Right cardiac atrium (tissue), 5 donors: ENCODE measurements at regions not wholly inside any gene's neighbourhood (a gene's known extent, or its start where the extent isn't known, plus 50 kb on each side); places are given as distances from the start of the nearest gene placed in this dataset.
A peak's percentile ranks its signal among the peaks of the same experiment; 100 is the strongest.

Experiments
- ATAC-seq, 2 donors: fragments of 200-7000 bp; cut with Tn5 transposase; one replicate each; pipeline versions ENCODE4 v1.8.0 to v1.9.1; 2020; ENCODE audit warnings: moderate library complexity in 2 of 2, mild to moderate bottlenecking in 1 of 2
- DNase-seq, 3 donors: peaks; one replicate each; pipeline ENCODE4 v3.0.0-alpha.2; 2020
- H3K27ac ChIP-seq: one replicate; pipeline ENCODE4 v1.5.1; 2013; ENCODE audit warnings: mild to moderate bottlenecking, low read length, control low read depth, moderate library complexity
- H3K27me3 ChIP-seq: one replicate; pipeline ENCODE4 v1.6.1; 2013; ENCODE audit not compliant: control insufficient read depth, insufficient read depth
- H3K4me1 ChIP-seq: one replicate; pipeline ENCODE4 v1.6.1; 2013; ENCODE audit warnings: low read length; ENCODE audit not compliant: control insufficient read depth, insufficient read depth
- H3K4me3 ChIP-seq: one replicate; pipeline ENCODE4 v1.5.1; 2013; ENCODE audit warnings: low read length, control low read depth
- H3K9me3 ChIP-seq: one replicate; pipeline ENCODE4 v1.6.1; 2013; ENCODE audit warnings: low read length; ENCODE audit not compliant: control insufficient read depth
- WGBS: extraction: QIAGEN DNeasy Blood & Tissue Kit; methylation state at CpG from one replicate; pipeline ENCODE4 v1.1.7; 2013; 5-methylcytosine and 5-hydroxymethylcytosine counted together
- intact Hi-C, 4 donors: fragments of 100-400 bp; cut with DNase I; formaldehyde crosslinking; loops; one replicate each; pipeline versions ENCODE4 v1.11.0 to v1.14.0; 2022 to 2023
- donor health status: healthy with polysubstance abuse.
- donor health status: DM: no; HTN: yes; CAD: no.
- donor health status: DM: no; HTN: no; CAD: no.
- donor health status: DM: no; HTN: yes; CAD: no; lungs with severe emphysema.
- donor health status: DM: yes; HTN: yes; CAD: no.

DNA sequence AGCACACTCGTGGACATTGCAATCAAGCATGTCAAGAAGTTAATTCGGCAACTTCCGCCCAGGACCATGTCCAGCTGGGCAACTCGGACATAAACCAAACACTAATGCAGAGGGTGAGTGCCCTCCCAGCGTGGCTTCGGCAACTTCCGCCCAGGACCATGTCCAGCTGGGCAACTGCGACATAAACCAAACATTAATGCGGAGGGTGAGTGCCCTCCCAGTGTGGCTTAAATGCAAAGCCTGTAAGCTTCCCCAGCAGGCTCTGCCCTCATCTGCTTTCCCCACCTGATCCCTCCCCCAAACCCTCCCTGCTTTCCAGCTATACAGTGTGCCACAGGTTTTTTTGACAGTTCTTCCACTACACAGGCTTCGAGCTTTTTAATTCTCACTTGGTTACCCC, 143.4 kb downstream of the PXDC1 start:
- no peak overlapping the region for H3K27ac ChIP-seq
- H3K4me1 ChIP-seq, result no peaks in the 10 kb centered on the region
- ATAC-seq, result no peak
- no peaks in the 10 kb centered on the region for H3K27me3 ChIP-seq
- no peaks in the 10 kb centered on the region for H3K9me3 ChIP-seq
- 69% methylated on average over 10 of the region's 10 CpGs for WGBS
- no peak overlapping the region for H3K4me3 ChIP-seq
- intact Hi-C loops, result no loop called here
- DNase-seq, result no peak

DNA sequence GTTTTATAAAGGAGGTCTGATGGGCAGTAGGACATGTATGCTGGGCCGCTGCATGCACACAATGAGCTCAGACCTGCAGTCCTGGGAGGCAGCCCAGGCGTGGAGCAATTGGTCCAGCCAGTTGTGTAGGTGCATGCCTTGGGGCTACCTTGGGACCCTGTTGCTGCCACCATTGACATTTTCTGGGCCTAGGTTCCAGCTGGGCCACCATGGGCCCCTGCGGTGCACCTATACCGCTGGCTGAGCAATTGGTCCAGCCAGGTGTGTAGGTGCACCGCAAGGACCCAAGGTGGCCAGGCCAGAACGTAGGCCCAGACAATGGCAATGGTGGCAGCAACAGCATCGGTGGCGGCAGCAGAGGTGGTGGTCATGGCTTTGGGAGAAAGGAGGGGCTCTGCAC, 143.9 kb downstream of the PXDC1 start:
- no peak overlapping the region for H3K27ac ChIP-seq
- no peak for ATAC-seq
- no peak overlapping the region for H3K4me3 ChIP-seq
- 92% methylated on average over 8 of the region's 8 CpGs for WGBS
- H3K4me1 ChIP-seq, result no peaks in the 10 kb centered on the region
- no peaks in the 10 kb centered on the region for H3K9me3 ChIP-seq
- no peak for DNase-seq
- intact Hi-C loops, result no loop called here
- no peaks in the 10 kb centered on the region for H3K27me3 ChIP-seq

DNA sequence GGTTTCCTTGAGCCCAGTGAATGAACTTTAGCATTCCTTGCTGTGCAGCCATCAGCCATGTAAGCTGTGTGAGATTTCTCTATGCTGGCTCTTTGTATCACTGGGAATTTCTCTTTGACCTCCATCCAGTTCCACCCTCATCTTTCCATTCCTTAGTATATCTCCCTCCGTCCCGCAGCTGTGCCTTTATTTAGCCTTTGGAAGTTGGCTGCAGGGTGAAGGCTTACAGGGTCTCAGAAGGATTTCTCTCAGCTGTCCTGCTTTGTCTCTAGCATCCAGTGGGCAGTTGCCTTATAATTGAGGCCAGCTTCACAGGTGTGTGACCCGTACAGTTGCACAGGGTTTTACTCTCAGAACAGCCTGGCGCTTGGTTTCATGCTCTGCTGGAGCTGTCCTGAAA, 144.3 kb downstream of the PXDC1 start:
- 75% methylated on average over 4 of the region's 4 CpGs for WGBS
- DNase-seq (no peak), ATAC-seq (no peak)
- no peak overlapping the region for H3K4me3 ChIP-seq
- H3K27me3 ChIP-seq, result no peaks in the 10 kb centered on the region
- no peaks in the 10 kb centered on the region for H3K9me3 ChIP-seq
- H3K4me1 ChIP-seq, result no peaks in the 10 kb centered on the region
- no peak overlapping the region for H3K27ac ChIP-seq
- intact Hi-C loops, result no loop called here

DNA sequence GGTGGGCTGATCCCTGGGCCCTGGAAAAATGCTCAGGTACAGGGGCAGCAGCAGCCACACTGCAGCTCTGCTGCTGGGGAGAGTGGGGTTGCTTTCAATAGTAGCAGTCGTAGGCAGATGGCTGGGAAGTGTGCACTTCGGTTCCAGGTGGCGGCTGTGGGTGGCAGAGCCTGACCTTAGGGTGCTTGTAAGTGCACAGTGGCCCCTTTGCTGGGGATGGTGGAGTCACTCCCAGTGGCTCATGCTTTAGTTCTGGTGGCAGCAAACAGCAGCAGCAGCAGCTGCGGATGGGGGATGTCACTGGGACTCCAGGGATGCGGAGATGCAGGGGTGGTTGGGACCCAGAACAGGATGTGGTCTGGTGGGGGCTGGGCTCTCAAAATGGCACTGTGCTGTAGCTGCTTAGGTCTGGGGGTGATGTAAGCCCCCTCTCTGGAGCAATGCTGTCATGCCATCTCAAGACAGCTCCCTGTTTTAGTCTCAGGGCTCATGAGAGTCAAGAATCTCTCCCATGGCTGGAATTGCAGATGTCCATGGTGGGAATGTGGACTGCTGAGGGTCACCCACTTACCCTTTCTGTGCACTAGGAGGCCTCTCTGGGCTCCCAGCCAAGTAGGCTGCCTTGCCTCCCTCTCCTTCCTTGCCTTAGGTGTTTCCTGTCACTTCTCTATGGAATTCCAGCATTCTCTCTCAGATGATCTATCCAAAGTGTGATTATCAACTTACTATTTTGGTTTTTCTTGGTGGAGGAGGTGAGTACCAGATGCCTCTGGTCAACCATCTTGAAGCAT, 146.7 kb upstream of the SLC22A23 start:
- H3K4me1 ChIP-seq, result no peaks in the 10 kb centered on the region
- WGBS, result 85% methylated on average over 5 of the region's 5 CpGs
- no peak overlapping the region for H3K27ac ChIP-seq
- ATAC-seq, result no peak
- no peaks in the 10 kb centered on the region for H3K9me3 ChIP-seq
- no peaks in the 10 kb centered on the region for H3K27me3 ChIP-seq
- intact Hi-C loops, result no loop called here
- DNase-seq, result no peak
- H3K4me3 ChIP-seq, result no peak overlapping the region

DNA sequence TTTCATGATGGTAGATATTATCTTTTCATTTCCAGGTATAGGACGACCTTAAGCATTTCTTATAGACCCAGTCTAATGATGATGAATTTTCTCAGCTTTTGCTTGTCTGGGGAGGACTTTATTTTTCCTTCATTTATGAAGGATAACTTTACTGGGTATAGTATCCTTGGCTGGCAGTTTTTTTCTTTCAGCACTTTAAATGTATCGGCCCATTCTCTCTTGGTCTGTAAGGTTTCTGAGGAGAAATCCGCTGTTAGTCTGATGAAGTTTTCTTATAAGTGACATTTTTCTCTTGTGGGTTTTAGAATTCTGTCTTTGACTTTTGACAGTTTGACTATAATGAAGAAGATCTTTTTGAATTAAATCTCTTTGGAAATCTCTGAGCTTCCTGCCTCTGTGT, 144.7 kb upstream of the SLC22A23 start:
- 99% methylated on average over 3 of the region's 3 CpGs for WGBS
- no peaks in the 10 kb centered on the region for H3K27me3 ChIP-seq
- intact Hi-C loops, result no loop called here
- H3K4me3 ChIP-seq, result no peak overlapping the region
- ATAC-seq (no peak), DNase-seq (no peak)
- H3K27ac ChIP-seq, result no peak overlapping the region
- no peaks in the 10 kb centered on the region for H3K4me1 ChIP-seq
- H3K9me3 ChIP-seq, result no peaks in the 10 kb centered on the region

DNA sequence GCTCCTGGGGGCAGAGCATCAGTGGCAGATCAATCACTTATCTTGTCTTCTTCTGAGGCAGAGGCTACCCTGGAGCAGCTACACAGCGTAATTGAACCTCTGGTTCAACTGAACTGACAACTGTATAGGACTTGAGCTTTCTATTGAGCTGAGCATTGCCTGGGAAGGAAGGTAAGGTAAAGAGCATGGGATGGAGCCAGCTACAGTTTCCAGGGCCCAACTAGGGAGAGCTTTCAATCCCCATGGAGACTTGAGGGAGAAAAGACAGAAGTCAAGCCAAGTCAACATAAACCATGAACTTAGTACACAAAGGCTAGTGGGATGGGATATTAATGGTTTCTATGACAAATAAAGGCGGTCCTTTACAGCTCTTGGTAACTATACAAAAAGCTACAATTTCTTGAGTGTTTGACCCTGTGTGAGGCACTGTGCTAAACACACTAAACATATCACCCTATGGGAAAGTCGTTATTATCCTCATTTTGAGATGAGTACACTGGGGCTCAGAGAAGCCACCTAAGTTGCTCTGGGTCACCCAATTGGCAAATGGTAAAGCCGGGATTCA, 140.7 kb upstream of the SLC22A23 start:
- WGBS, result 91% methylated on average over 4 of the region's 4 CpGs
- H3K4me3 ChIP-seq, result no peak overlapping the region
- ATAC-seq (no peak), DNase-seq (no peak)
- H3K27me3 ChIP-seq, result no peaks in the 10 kb centered on the region
- intact Hi-C loops, result no loop called here
- no peaks in the 10 kb centered on the region for H3K4me1 ChIP-seq
- no peaks in the 10 kb centered on the region for H3K9me3 ChIP-seq
- H3K27ac ChIP-seq, result no peak overlapping the region

DNA sequence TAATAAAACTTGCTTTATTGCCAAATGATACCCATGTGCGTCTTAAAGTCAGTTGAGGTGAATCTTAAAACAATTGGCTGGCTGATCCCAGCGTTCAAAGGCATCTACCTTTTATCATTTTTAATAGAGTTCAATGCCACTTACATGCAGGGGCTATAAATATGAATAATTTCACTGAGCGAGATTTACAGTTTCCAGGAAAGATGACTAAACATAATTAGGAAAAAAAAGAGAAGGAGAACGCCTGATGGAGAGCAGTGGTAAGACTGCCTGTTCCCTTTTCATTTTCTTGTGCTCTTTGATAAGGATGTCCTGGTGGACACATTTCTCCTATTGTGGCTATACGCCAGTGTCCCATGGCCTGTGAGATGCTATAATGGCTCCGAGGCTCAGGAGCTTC, 139.9 kb upstream of the SLC22A23 start:
- 63% methylated on average over 6 of the region's 6 CpGs for WGBS
- intact Hi-C loops, result no loop called here
- Histone ChIP-seq H3K4me3 (no peak overlapping the region), H3K4me1 (no peaks in the 10 kb centered on the region), H3K27ac (no peak overlapping the region), H3K9me3 (no peaks in the 10 kb centered on the region), H3K27me3 (no peaks in the 10 kb centered on the region)
- no peak for DNase-seq
- no peak for ATAC-seq

DNA sequence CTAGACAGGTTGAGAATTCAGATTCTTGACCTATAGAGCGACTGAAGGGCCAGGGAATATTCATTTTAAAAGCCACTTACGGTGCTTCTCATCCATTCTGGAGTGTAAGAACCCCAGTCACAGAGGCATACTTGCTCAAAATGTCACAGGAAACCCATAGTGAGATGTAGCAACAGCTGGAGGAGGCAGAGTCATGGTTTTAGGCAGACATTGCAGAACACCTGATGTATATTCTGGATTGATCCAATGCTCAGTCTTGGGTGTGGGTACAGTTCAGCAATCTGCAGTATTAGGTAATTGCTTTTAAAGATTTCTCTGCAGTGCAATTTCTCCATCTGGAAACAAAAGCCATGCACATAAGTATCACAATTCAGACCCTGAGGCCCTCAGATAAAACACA, 137.4 kb upstream of the SLC22A23 start:
- no peak overlapping the region for H3K4me3 ChIP-seq
- H3K27ac ChIP-seq, result no peak overlapping the region
- H3K9me3 ChIP-seq, result no peaks in the 10 kb centered on the region
- intact Hi-C loops, result no loop called here
- no peak for ATAC-seq
- no peak for DNase-seq
- H3K4me1 ChIP-seq, result no peaks in the 10 kb centered on the region
- no peaks in the 10 kb centered on the region for H3K27me3 ChIP-seq
- WGBS, result 90% methylated on average over 2 of the region's 2 CpGs

DNA sequence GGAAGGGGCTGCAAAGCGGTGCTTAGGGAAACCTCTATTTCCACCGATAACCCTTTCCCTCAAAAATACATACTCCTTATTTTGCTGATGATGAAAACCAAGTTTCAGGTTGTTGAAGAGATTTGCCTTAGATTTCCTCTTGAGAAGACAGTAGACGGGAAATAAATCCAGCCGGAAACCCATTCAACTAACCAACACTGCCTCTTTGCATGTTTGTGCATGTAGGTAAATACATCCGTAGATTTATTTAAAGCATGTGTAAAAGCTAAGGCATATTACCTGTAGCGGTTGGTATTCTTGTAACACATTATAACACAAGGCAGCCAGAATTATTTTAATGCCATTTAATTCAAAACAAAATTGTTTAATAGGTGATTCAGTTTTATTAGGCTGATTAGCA, 136.3 kb upstream of the SLC22A23 start:
- Histone ChIP-seq H3K4me3 (no peak overlapping the region), H3K9me3 (no peaks in the 10 kb centered on the region), H3K27me3 (no peaks in the 10 kb centered on the region), H3K27ac (no peak overlapping the region), H3K4me1 (no peaks in the 10 kb centered on the region)
- ATAC-seq, result no peak
- intact Hi-C loops, result no loop called here
- WGBS, result 95% methylated on average over 6 of the region's 6 CpGs
- no peak for DNase-seq

DNA sequence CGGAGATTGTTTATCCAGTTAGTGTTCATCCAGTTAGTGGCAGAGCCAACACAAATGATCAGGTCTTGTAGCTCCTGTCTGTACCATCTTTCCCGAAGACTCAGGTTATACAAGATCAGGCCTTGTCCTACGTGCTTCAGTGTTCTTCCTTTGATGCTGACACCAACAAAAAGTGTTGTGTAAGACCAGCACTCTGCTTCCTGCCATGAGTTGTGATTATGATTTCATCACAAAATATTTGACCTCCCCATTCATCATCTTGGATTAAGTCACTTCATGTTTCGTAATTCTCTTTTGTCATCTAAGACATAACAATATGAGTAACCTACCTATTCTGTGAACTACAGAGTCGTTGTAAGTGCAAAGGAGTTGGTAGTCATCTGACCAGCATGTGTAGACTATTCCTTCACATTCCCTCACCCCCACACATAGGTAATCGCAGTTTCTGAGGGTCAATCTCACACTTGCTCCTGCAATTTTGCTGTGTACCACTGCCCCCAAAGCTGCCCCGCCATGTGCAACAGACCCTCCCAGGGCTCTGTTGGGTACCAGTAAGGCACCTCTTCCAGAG, 135.6 kb upstream of the SLC22A23 start:
- intact Hi-C loops, result no loop called here
- Histone ChIP-seq H3K4me3 (no peak overlapping the region), H3K9me3 (no peaks in the 10 kb centered on the region), H3K27me3 (no peaks in the 10 kb centered on the region), H3K4me1 (no peaks in the 10 kb centered on the region), H3K27ac (no peak overlapping the region)
- 81% methylated on average over 7 of the region's 7 CpGs for WGBS
- ATAC-seq (peak in 1 of 2 donors; percentile 48), DNase-seq (no peak)

DNA sequence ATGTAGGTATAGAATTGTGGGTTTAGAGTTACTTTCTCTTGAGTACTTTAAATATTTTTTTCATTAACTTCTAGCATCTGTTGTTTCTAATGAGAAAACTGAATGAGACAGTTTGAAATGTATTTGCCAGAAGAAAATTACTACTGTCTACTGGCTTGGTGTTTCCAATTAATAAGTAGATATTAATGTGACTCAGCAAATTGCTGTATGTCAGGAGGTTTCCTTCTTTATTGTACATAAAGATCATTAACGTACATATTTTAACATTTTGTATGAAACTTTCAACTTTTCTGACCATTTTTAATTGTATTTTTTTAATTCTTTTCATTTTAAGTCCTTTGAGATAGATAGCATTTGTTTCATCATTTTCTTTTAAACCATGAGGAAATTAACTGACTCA, 135.1 kb upstream of the SLC22A23 start:
- ATAC-seq (no peak), DNase-seq (no peak)
- no peaks in the 10 kb centered on the region for H3K4me1 ChIP-seq
- no peak overlapping the region for H3K27ac ChIP-seq
- intact Hi-C loops, result no loop called here
- H3K9me3 ChIP-seq, result no peaks in the 10 kb centered on the region
- 89% methylated on average over 1 of the region's 1 CpG for WGBS
- H3K4me3 ChIP-seq, result no peak overlapping the region
- no peaks in the 10 kb centered on the region for H3K27me3 ChIP-seq
